Islet precursor cell (in vitro differentiated cells): ENCODE measurements at regions not wholly inside any gene's neighbourhood (a gene's known extent, or its start where the extent isn't known, plus 50 kb on each side); places are given as distances from the start of the nearest gene placed in this dataset.

Experiments
- DNase-seq: peaks from one replicate; pipeline ENCODE4 v3.0.0-alpha.2; 2018

GRCh38 chr12:34294137-34294536, 271.8 kb downstream of the ALG10 start:
- DNase-seq, result no peak

- DNase-seq, result no peak
These were observed 272.5 kb downstream of the ALG10 start for GRCh38 chr12:34294671-34295365.

GRCh38 chr12:34295366-34296142, 273.3 kb downstream of the ALG10 start:
- DNase-seq, result no peak

GRCh38 chr12:34296143-34297041, 274.1 kb downstream of the ALG10 start:
- no peak for DNase-seq

GRCh38 chr12:34297126-34297789, 275.0 kb downstream of the ALG10 start:
- DNase-seq, result no peak

GRCh38 chr12:34297790-34298164, 275.5 kb downstream of the ALG10 start:
- no peak for DNase-seq

GRCh38 chr12:34298176-34298970, 276.1 kb downstream of the ALG10 start:
- no peak for DNase-seq

GRCh38 chr12:34298971-34299801, 276.9 kb downstream of the ALG10 start:
- DNase-seq, result no peak

- DNase-seq, result no peak
These were observed 277.5 kb downstream of the ALG10 start for GRCh38 chr12:34299802-34300193.

- DNase-seq, result no peak
These were observed 278.3 kb downstream of the ALG10 start for GRCh38 chr12:34300376-34301250.

- DNase-seq, result no peak
These were observed 279.2 kb downstream of the ALG10 start for GRCh38 chr12:34301251-34302130.

GRCh38 chr12:34302131-34302885, 280.0 kb downstream of the ALG10 start:
- no peak for DNase-seq

GRCh38 chr12:34303091-34303870, 281.0 kb downstream of the ALG10 start:
- no peak for DNase-seq

- no peak for DNase-seq
These were observed 281.7 kb downstream of the ALG10 start for GRCh38 chr12:34304001-34304400.

GRCh38 chr12:34304546-34304945, 282.2 kb downstream of the ALG10 start:
- no peak for DNase-seq

GRCh38 chr12:34305176-34305575, 282.9 kb downstream of the ALG10 start:
- DNase-seq, result no peak

- DNase-seq, result no peak
These were observed 284.0 kb downstream of the ALG10 start for GRCh38 chr12:34306133-34306830.
